ENCODE measurements at regions not wholly inside any gene's neighbourhood (a gene's known extent, or its start where the extent isn't known, plus 50 kb on each side); places are given as distances from the start of the nearest gene placed in this dataset.
"Not testable (repeated sequence)": the region's sequence is repeated elsewhere in the genome, so short reads cannot be mapped to it uniquely, and the experiment has no call there.

DNA sequence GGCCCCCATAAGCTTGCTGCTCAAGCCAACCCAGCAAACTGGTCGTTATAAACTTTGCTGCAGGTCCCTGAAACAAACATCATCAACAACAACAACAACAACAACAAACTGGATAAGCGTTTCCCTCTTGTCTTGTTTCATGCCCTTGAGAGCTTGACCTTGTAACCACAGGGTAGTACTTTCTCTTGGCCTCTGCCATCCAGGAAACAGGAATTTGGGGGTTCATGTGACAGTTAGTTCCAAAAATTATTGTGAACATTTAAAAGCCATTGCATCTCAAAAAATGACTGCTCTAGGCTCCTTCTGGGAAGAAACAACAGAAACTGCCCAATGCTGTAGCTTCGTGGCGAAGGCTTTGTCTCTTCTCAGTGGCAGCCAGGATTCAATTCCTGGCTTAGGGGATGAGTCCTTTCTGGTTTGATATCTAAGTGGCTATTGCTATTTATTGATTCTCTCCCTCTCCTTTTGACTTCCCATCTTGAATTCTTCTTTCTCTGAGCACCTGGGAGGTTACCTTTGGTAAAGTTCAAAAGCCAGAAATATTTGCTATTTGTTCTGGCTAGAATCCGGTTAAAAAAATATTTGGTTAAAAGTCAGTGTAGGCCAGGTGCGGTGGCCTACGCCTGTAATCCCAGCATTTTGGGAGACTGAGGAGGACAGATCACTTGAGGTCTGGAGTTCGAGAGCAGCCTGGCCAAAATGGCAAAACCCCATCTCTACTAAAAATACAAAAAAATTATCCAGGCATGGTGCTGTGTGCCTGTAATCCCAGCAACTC, 52.0 kb upstream of the CPM start:
- DNase-seq, result no peak

DNA sequence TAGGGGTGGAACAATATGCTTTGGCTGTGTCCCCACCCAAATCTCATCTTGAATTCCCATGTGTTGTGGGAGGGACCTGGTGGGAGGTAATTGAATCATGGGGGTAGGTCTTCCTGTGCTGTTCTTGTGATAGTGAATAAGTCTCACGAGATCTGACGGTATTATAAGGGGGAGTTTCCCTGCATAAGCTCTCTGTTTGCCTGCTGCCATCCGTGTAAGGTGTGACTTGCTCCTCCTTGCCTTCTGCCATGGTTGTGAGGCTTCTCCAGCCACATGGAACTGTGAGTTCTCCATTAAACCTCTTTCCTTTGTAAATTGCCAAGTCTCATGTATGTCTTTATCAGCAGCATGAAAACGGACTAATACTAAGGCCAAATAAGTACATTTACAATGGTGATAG, 64.6 kb upstream of the CPM start:
- DNase-seq, result not testable (repeated sequence)

DNA sequence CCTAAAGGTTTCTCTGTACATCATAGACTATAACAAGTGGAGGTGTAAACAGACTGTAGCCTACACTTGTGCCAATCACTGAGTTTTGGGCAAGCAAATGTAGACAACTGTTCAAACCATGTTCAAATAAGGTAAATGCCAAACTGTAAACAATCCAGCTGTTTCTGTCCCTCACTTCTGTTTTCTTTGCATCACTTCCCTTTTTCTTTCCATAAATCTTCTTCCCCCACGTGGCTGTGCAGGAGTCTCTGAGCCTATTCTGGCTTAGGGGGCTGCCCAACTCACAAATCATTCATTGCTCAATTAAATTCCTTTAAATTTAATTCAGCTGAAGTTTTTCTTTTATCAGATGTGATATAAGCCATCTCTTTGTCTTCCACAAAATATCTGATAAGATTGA, 65.1 kb upstream of the CPM start:
- DNase-seq, result no peak

DNA sequence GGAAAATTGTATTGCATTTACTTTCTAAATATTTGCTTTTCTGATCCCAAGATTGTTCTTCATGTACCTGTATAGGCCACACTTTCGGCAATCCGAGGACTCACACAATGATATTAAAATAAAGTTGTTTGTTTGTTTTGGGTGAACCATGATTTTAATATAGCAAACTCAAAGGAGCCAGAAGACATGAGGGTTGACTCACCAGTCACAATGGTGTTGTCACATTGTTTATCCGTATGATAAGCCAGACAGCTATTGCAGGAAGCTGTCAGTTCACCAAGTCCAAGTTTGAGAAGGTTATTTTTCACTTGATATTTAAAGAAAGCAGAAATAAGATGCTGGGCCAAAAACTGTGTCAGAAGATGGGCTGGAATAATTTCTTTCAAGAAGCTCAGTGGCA, 67.1 kb upstream of the CPM start:
- DNase-seq, result no peak

DNA sequence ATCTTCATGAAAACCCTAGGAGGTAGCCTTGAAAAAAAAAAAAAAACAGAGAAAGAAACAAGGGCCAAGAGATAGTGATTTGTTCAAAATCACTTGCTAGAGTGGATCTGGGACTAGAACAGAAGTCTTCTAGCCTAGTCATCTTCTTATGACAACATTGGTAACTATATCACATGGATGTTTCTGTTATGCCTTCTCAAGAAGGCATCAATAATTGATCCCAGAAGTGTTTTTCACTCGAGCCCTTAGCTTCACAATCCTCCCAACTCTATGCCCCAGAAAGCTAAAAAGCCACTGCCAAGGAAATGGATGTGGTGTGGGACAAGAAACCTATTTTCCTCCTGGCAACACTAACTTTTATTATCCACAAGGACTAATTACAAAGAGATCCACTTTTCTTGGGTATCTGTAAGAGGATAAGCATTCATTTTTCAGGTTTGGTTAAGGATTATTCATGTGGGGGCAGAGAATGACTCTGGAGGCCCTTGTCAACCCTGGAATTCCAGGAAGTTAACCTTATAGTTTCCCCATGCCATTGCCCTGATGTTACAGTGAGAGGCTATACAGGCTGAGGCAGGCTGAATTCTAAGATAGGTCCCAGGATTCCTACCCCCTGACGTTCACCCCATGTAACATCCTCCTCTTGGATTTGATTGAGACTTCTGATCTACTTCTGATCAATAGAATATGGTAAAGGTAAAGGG, 67.7 kb upstream of the CPM start:
- no peak for DNase-seq

DNA sequence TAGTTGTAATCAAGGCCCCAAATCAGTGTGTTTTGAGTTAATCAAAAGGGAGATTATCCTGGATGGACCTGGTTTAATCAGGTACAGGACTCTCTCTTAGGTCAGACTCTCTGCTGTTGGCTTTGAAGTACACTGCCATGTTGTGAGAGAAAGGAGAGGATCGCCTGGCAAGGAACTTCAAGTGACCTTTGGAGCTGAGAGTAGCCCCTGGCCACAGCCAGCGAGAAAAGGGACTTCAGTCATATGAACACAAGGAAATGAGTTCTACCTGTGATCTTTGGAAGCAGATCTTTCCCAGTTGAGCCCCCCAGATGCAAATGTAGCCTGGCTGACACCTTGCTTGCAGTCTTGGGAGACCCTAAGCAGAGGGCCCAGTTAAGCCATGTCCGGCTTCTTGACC, 68.3 kb upstream of the CPM start:
- no peak for DNase-seq

DNA sequence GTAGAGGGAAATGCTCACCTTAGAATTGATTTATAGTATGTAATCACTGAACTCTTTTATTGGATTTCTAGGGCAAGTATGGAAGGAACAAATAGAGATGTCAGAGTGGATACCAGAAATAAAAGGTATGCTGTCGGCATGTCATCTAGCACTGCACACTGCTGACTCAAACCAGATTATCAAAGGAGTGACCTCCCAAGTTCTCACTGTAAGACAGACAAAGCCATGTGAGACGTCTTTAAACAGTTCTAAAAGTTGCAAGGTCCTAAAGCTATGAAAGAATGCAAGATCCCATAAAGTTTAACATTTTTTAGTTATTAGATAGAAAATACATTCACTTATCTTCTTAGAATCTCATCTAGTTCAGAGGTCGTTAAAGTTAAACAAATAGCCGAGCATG, 70.0 kb upstream of the CPM start:
- no peak for DNase-seq

DNA sequence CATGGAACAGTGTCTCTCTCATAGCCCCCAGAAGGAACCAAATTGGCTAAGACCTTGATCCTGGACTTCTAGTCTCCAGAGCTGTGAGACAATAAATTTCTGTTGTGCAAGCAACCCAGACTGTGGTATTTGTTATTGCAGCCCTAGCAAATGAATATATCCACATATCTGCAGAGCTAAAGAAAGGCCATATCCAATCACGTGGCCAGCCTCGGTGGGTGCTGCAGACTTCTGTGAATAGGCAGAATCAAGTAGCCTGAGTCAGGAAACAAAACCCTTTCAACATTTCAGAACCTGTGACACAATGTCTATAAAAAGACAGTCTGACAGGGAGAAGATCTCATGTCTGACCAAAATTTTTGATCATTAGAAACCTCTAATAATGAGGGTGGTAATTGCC, 71.0 kb upstream of the CPM start:
- DNase-seq, result no peak

DNA sequence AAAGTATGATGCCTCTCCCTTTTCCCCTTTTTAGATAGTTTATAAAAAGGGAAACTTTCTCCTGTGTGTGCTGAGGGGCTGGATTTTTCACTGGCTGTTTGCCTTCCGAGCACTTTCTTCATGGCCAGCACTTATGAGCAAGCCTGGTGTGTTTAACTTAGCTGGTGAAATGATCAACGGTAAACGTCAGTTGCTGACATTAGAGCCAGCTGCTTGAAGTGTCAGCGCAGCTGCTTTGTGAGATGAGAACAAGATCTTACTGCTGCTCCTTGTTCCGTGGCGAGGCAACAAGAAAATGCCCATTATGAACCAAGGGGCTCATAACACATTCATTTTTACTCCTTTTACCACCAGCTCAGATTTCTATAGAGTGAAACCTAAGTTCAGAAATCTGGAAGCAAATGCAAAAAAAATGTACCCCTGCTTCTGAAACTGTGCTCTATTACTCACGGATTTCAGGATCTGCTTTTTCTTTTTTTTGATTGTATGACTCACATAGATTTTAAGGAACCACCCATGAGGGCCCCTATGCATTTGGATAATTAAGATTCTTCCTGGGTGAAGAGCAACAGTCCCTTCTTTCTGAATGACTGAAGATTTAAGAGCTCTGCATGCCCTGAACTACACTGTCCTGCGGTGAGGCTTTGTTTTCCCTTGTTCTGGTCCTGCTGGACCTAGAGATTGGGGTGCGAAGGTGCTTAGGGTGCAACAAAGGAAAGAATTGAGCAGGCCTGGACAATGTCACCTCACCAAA, 74.3 kb upstream of the CPM start:
- no peak for DNase-seq

DNA sequence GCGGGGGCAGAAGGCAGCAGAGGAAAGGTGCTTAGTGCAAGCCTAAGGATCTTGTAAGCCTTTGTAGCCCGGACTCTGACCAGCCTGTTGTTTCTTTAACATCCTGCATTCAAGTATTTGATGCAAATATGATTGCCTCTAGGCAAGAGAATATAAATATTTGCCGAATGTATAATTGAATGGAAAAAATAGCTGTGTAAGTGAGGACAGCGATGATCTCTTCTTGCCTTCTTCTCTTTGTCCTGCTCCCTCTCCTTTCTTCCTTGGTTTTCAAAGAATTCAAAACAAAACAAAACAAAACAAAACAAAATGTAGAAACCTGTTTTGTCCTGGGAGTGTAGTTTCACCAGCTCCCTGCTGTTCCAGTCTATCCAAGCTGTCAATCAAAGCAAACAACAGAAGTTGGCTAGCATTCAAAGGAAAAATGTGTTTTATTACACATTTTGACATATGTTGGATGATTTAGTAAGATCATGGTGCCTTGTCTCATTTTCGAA, 74.9 kb upstream of the CPM start:
- no peak for DNase-seq

DNA sequence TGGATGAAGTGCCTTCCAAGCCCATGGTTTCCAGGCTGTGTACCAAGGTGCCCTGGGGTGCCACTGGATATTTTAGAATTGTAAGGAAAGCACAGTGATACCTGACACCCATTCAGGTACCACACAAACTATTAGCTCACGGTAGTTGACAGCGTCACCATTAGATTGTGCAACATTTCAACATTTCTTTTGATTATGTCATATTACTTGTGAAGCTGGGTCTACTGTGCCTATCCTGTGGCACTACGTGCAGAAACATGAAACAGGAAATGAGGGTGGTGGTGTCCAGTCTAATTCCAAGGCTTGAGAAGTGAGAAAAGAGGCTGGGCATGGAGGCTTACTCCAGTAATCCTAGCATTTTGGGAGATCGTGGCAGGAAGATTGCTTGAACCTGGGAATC, 75.5 kb upstream of the CPM start:
- DNase-seq, result no peak

DNA sequence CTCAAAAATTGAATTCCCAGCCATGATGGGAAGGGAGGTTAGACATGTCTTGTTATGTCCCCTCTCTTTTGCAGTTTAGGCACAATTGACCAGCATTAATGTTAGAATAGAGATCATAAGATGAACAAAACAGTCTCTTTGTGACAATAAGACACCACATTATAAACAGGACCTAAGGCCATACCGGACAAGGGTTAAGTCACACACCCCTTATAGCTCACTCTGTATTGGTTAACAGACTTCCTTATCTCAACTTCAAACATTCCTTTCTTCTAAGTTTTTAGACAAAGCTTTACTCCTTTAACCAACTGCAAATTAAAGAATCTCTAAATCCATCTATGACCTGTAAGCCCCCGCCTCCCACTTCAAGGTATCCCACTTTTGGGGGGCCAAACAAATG, 81.1 kb upstream of the CPM start:
- DNase-seq, result no peak

DNA sequence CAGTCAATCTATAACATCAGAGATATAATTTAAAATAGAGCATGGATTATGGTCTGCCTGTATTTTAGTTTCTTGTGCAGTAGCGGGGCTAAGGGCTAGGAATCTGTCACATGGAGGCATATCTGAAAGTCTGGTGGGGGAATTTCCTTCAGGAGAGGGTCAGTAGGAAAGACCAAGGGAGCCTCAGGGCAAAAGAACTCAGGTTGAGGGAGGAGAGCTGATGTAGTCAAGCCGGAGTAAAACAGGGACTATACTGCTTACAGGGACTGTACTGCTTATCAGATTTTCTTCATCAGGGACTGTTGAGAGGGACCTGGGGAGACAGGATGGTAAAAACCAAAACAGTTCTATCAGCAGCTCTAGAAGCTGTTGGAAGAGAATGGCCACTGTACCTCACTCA, 82.0 kb upstream of the CPM start:
- DNase-seq, result no peak

DNA sequence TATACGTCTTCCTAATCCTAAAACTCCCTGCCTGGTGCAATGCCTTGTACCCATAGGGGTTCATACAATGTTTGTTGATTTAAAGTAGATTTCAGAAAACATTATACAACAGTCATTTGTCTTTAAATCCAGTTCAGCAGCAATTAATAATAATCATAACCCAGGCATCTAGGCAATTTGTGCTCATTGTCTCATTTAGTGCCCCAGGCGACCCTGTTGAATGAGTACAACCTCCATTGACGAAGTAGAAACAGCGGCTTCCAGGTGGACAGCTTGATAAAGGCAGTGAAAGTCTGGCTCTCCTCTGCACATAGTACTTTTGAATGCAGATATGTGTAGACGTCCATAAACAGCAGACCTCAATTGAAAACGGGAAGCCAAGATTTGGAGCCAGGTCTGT, 82.9 kb upstream of the CPM start:
- DNase-seq, result no peak

DNA sequence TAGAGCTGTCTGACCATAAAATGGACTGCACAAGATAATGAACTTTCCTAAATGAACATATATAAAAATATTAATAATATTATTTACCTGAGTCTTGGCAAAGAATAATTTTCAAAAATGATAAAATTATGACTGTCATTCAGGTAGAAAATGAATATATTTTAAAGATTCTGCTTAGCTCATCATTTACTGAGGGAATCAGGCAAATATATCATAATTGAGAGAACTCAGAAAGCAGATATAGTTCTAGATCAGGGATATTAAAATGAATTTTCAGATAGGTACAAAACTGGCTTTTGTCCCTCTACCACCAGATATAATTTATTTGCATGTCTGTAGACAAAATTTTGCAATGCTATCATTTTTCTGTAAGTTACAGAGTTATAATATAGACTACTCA, 86.1 kb upstream of the CPM start:
- DNase-seq, result no peak

DNA sequence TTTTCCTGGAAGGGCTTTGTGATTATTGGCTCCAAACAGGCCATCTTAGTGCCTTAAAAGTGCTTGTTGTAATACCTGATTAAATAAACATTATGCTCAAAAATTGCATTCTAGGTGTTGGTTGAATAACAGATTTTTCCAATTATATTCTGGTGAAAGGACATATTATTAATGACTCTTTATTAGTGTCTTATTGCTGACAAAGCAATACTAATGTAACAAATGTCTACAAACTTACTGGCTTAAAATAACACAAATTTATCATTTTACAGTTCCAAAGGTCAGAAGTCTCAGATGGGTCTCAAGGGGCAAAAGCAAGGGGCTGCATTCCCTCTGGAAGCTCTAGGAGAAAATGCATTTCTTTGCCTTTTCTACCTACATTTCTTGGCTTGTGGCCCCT, 86.9 kb upstream of the CPM start:
- no peak for DNase-seq

DNA sequence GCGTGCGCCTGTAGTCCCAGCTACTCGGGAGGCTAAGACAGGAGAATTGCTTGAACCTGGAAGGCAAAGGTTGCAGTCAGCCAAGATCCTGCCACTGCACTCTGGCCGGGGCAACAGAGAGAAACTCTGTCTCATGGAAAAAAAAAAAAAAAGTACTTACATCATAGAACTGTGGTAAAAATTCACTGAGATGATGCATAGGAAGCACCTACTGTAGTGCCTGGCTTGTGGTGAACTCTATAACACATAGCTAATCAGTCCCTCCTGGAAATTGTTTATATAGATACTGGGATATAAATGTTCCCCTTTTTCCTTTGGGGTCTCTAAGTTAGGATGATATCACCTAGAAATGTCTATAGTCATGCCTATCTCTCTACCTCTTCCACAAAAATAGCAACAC, 89.7 kb upstream of the CPM start:
- no peak for DNase-seq

DNA sequence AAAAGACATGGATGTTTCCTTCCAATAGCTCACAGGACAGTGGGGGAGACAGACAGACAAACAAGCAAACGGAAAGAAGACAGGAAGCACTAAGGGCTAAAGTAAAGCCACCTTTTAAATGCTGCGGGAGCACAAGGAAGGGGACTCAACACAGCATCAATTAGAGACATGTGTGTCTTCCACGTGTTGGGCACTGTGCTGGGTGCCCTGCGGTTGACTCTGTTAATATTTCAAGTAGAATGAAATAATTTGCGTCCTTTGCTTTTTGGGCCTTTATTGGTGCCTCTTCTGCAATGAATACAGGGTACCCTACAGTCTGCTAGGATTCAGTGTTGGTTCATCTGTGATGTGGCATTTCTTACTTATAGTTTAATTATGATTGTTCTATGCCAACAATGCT, 90.9 kb upstream of the CPM start:
- no peak for DNase-seq

DNA sequence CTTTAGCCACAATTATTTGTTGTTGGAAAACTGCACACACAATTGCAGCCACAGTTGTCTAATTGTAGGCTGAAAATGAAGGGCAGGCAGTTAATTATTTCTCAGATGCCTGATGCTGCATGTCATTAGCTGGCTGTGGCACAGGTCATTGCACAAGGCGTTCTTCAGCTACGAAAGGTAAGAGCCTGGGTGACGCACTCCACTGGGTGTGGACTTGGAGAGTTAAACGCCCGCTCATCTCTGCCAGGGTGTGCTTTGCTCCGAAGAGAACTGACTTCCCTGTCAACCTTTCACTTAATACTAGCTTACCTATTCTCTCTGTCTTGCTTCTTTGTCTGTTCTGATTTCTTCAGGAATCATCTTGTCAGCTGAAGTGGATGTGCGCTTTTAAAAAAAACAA, 91.4 kb upstream of the CPM start:
- no peak for DNase-seq

DNA sequence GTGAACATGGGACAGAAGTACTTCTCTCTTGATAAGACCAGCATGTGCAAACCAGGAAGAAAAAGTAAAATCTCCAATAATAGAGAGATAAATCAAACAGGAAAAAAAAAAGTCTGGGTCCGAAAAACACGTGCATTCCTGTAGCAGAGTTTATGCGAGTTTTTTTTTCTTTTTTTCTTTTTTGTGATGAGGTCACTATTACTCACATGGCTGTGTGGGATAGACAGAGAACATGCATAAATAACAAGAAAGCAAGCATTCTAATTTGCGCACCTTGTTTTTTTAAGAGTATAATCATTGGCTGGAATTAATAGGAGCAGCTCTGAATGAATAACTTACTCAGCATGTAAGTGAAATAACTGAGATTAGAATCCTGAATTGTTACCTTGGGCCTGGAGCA, 91.9 kb upstream of the CPM start:
- no peak for DNase-seq

DNA sequence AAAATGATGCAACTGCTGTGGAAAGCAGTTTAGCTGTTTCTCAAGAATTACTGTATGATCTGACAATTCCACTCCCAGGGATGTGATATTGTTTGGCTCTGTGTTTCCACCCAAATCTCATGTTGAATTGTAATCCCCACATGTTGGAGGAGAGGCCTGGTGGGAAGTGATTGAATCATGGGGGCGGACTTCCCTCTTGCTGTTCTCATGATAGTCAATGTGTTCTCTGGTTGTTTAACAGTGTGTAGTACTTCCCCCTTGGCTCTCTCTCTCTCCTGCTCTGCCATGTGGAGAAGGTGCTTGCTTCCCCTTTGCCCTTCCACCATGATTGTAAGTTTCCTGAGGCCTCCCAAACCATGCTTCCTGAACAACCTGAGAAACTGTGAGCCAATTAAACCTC, 93.4 kb upstream of the CPM start:
- no peak for DNase-seq

DNA sequence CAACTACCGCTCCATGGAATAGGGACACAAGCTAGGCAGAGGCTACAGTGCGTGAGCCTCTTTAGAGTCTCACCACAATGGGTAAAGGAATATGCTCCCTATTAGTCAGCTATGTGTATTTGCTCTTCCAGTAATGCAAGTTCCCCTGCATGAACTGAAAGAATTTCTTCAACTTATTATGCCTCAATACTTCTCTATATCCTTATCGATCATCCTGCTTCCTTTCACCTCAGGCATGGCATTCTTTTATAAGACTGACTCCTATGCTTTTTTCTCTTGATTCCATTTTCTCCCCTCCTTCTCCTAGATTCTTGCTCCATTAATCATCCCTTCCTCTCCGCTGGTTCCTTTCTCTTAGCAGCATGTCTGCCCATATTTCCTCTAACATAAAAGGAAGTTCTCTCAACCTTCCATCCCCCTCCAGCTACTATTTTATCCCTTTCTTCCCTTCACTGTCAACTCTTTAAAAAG, 94.5 kb upstream of the CPM start:
- no peak for DNase-seq

DNA sequence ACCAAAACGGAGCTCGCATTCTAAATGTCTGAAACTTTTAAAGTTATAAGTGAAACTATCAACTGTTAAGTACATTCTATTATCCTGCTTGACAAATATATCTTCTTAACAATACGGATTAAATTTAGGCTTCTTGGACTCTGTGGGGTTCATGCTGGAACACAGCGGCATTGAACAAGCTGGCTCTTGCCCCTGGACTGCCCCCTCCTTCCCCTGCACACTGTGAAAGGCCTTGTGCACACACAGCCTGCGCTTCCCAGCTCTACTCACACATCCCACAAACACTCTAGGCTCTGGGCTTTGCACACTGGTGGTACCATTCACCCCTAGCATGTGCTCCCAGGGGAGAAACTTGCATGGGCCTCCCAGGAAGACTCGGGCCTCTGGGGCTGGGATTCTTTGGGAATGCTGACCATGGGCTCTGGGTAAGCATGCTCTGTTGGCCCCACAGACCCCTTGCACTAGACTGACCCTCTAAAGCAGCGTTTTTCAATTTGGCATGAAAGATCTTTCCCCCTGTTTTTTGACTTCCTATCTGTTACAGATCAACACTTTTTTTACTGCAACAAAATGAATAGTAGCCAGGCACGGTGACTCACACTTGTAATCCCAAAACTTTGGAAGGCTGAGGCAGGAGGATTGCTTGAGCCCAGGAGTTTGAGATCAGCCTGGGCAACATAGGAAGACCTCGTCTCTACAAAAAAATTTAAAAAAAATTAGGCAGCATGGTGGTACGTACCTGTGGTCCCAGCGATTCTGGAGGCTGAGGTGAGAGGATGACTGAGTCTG, 96.2 kb upstream of the CPM start:
- DNase-seq, result no peak

Data from stimulated activated CD4-positive, alpha-beta T cell treated with anti-CD3 and anti-CD28 coated beads, Interleukin-4, amount 100 ng/mL, for 4 hours (primary cell).